GM23338 (cell line): ENCODE measurements at regions not wholly inside any gene's neighbourhood (a gene's known extent, or its start where the extent isn't known, plus 50 kb on each side); places are given as distances from the start of the nearest gene placed in this dataset.

Experiments used
- ATAC-seq: fragments of 200-7000 bp; cut with Tn5 transposase; 3 replicates; pipeline ENCODE4 v1.9.1; 2020
- DNase-seq: peaks from one replicate; pipeline ENCODE4 v3.0.0-alpha.2; 2015; ENCODE audit warnings: low spot score
- H2AFZ ChIP-seq: fragments of 200-600 bp; sonication (generic); 2 replicates; pipeline ENCODE4 v1.8.0; 2016; ENCODE audit warnings: antibody characterized with exemption, mild to moderate bottlenecking, moderate library complexity
- H3F3A ChIP-seq: fragments of 200-600 bp; sonication (generic); replicated peaks from 2 replicates; pipeline ENCODE4 v1.8.0; 2017; ENCODE audit warnings: antibody characterized with exemption, mixed run types, low read depth
- H3K27ac ChIP-seq: fragments of 200-600 bp; sonication (generic); 2 replicates; pipeline ENCODE4 v1.6.1; 2016; ENCODE audit warnings: low read depth
- H3K27me3 ChIP-seq: fragments of 200-600 bp; sonication (generic); 2 replicates; pipeline ENCODE4 v1.8.0; 2016; ENCODE audit warnings: mild to moderate bottlenecking, mixed run types, moderate library complexity; ENCODE audit not compliant: insufficient read depth
- H3K36me3 ChIP-seq: fragments of 200-600 bp; sonication (generic); 2 replicates; pipeline ENCODE4 v1.8.0; 2016; ENCODE audit warnings: mild to moderate bottlenecking; ENCODE audit not compliant: insufficient read depth
- H3K4me1 ChIP-seq: fragments of 200-600 bp; sonication (generic); 2 replicates; pipeline ENCODE4 v1.8.0; 2016; ENCODE audit warnings: mild to moderate bottlenecking, moderate library complexity; ENCODE audit not compliant: insufficient read depth
- H3K4me2 ChIP-seq: fragments of 200-600 bp; sonication (generic); 2 replicates; pipeline ENCODE4 v1.7.1; 2017; ENCODE audit warnings: mixed run types
- H3K4me3 ChIP-seq: fragments of 200-600 bp; sonication (generic); 2 replicates; pipeline ENCODE4 v1.6.1; 2016; ENCODE audit warnings: mixed run types
- H3K79me2 ChIP-seq: fragments of 200-600 bp; sonication (generic); replicated peaks from 2 replicates; pipeline ENCODE4 v1.8.0; 2017; ENCODE audit warnings: mild to moderate bottlenecking; ENCODE audit not compliant: insufficient read depth
- H3K9me2 ChIP-seq: fragments of 200-600 bp; sonication (generic); 2 replicates; pipeline ENCODE4 v1.8.0; 2017; ENCODE audit not compliant: insufficient read depth
- H4K20me1 ChIP-seq: fragments of 200-600 bp; sonication (generic); replicated peaks from 2 replicates; pipeline ENCODE4 v1.8.0; 2017; ENCODE audit warnings: mild to moderate bottlenecking; ENCODE audit not compliant: insufficient read depth
- H3K27ac Mint-ChIP-seq: 2 replicates; pipeline ENCODE4 v1.8.0; 2020; ENCODE audit warnings: inconsistent platforms, mild to moderate bottlenecking, moderate library complexity, mixed read lengths
- H3K27me3 Mint-ChIP-seq: 3 replicates; pipeline ENCODE4 v1.8.0; 2022; ENCODE audit warnings: low read depth, mild to moderate bottlenecking, moderate library complexity, mixed read lengths, inconsistent platforms; ENCODE audit not compliant: insufficient read depth, poor library complexity
- H3K36me3 Mint-ChIP-seq: 3 replicates; pipeline ENCODE4 v1.8.0; 2021; ENCODE audit warnings: low read depth, mild to moderate bottlenecking, inconsistent platforms, moderate library complexity, mixed read lengths
- H3K4me1 Mint-ChIP-seq: 3 replicates; pipeline ENCODE4 v1.8.0; 2020; ENCODE audit warnings: mild to moderate bottlenecking, inconsistent platforms, mixed read lengths
- H3K4me3 Mint-ChIP-seq: 3 replicates; pipeline ENCODE4 v1.8.0; 2021; ENCODE audit warnings: moderate library complexity, mild to moderate bottlenecking, inconsistent platforms, mixed read lengths
- H3K9me3 Mint-ChIP-seq: 3 replicates; pipeline ENCODE4 v1.8.0; 2020; ENCODE audit warnings: moderate library complexity, mild to moderate bottlenecking, inconsistent platforms, mixed read lengths
- ETS1 ChIP-seq: IDR thresholded peaks from 2 replicates; pipeline ENCODE4 v1.6.1; 2016; ENCODE audit warnings: antibody characterized with exemption
- REST ChIP-seq: IDR thresholded peaks from one replicate; pipeline ENCODE4 v1.6.1; 2018; ENCODE audit warnings: antibody characterized with exemption; ENCODE audit not compliant: unreplicated experiment
- ZNF462 ChIP-seq: fragments of 250-450 bp; sonication (Bioruptor Pico); IDR thresholded peaks from 2 replicates; pipeline ENCODE4 v1.5.0; 2020; ENCODE audit warnings: mild to moderate bottlenecking, moderate library complexity

- no peak for TF ChIP-seq ZNF462 (CRISPR knock-in tag)
Observed at GRCh38 chr5:10009802-10010201, 239.9 kb downstream of the ATPSCKMT start (continued).

- H3K27me3 ChIP-seq = no peaks in the 10 kb centered on the region
- H3K36me3 ChIP-seq = peaks cover 5% of the 10 kb centered on the region
- no peak for ATAC-seq
- H3F3A ChIP-seq = no peaks in the 10 kb centered on the region
- no peak overlapping the region for H2AFZ ChIP-seq
- H3K4me1 Mint-ChIP-seq = peaks cover 2% of the 10 kb centered on the region; the same call in 1 of the 3 replicates
- no peak overlapping the region for H3K27ac ChIP-seq
- no peaks in the 10 kb centered on the region for H3K4me1 ChIP-seq
- H3K27ac Mint-ChIP-seq = no peak overlapping the region; the same call in 1 of the 2 replicates
- H3K4me3 ChIP-seq = no peak overlapping the region
- no peaks in the 10 kb centered on the region for H3K79me2 ChIP-seq
- 0 out of 2 replicates have a peak, but pooled peaks cover 3% of the 10 kb centered on the region for H3K9me2 ChIP-seq
- peaks cover 4% of the 10 kb centered on the region for H3K27me3 Mint-ChIP-seq
- peaks cover 29% of the 10 kb centered on the region for H3K9me3 Mint-ChIP-seq
- peaks cover 14% of the 10 kb centered on the region for H3K36me3 Mint-ChIP-seq
- no peaks in the 10 kb centered on the region for H4K20me1 ChIP-seq
- no peak overlapping the region for H3K4me3 Mint-ChIP-seq
- DNase-seq = no peak
- no peak overlapping the region for H3K4me2 ChIP-seq
- no peak for TF ChIP-seq ETS1
- no peak for TF ChIP-seq ZNF462 (CRISPR knock-in tag)
- TF ChIP-seq REST = no peak
Observed at GRCh38 chr5:9987101-9987500, 262.6 kb downstream of the ATPSCKMT start.
